ENCODE measurements at regions not wholly inside any gene's neighbourhood (a gene's known extent, or its start where the extent isn't known, plus 50 kb on each side); places are given as distances from the start of the nearest gene placed in this dataset.
"Not testable (repeated sequence)": the region's sequence is repeated elsewhere in the genome, so short reads cannot be mapped to it uniquely, and the experiment has no call there.

DNA sequence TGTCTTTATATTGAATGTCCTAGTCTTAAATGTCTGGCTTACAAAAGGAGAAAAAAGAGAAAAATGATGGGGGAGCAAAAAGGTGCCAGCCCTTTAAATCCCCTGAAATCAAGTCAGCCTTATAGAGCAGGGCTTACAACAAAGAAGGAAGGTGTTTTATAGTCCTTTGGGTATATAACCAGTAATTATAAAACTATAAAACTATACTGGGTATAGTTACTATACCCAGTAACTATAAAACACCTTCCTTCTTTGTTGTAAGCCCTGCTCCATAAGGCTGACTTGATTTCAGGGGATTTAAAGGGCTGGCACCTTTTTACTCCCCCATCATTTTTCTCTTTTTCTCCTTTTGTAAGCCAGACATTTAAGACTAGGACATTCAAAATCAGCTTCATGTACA is 598.0 kb upstream of the SEMA6D start:
- no peaks in the 10 kb centered on the region for H3K9me2 ChIP-seq (replicated peaks; ENCODE audit: insufficient read depth, low read length)
- no peak overlapping the region for H3K4me3 ChIP-seq (ENCODE audit: insufficient read depth, low read length, poor library complexity, severe bottlenecking)
- H3K27me3 ChIP-seq (ENCODE audit: low read length): no peaks in the 10 kb centered on the region
- H2AFZ ChIP-seq (ENCODE audit: low read depth, low read length, severe bottlenecking): no peak overlapping the region
- no peaks in the 10 kb centered on the region for H3K79me2 ChIP-seq (ENCODE audit: insufficient read depth, low read length)
- no peak overlapping the region for H3K4me2 ChIP-seq (ENCODE audit: low read depth, low read length, poor library complexity, severe bottlenecking)
- no peaks in the 10 kb centered on the region for H3K9me3 ChIP-seq (ENCODE audit: insufficient read depth, low read length)
- H3K9ac ChIP-seq (ENCODE audit: low read length): no peak overlapping the region
- no peaks in the 10 kb centered on the region for H4K20me1 ChIP-seq (ENCODE audit: low read depth, low read length)
- H3K27ac ChIP-seq (ENCODE audit: low read depth, low read length): no peak overlapping the region
- H3F3A ChIP-seq (ENCODE audit: insufficient read depth): no peaks in the 10 kb centered on the region
- TF ChIP-seq, protein P1, sequence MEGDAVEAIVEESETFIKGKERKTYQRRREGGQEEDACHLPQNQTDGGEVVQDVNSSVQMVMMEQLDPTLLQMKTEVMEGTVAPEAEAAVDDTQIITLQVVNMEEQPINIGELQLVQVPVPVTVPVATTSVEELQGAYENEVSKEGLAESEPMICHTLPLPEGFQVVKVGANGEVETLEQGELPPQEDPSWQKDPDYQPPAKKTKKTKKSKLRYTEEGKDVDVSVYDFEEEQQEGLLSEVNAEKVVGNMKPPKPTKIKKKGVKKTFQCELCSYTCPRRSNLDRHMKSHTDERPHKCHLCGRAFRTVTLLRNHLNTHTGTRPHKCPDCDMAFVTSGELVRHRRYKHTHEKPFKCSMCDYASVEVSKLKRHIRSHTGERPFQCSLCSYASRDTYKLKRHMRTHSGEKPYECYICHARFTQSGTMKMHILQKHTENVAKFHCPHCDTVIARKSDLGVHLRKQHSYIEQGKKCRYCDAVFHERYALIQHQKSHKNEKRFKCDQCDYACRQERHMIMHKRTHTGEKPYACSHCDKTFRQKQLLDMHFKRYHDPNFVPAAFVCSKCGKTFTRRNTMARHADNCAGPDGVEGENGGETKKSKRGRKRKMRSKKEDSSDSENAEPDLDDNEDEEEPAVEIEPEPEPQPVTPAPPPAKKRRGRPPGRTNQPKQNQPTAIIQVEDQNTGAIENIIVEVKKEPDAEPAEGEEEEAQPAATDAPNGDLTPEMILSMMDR (IDR thresholded peaks at IDR 0.05; ENCODE audit: insufficient read depth, low read length, poor library complexity, severe bottlenecking): no peak
- TF ChIP-seq EZH2phosphoT487 (conservative IDR thresholded peaks at IDR 0.05; ENCODE audit: low read length): no peak
- H3K36me3 ChIP-seq (ENCODE audit: low read length): no peaks in the 10 kb centered on the region

DNA sequence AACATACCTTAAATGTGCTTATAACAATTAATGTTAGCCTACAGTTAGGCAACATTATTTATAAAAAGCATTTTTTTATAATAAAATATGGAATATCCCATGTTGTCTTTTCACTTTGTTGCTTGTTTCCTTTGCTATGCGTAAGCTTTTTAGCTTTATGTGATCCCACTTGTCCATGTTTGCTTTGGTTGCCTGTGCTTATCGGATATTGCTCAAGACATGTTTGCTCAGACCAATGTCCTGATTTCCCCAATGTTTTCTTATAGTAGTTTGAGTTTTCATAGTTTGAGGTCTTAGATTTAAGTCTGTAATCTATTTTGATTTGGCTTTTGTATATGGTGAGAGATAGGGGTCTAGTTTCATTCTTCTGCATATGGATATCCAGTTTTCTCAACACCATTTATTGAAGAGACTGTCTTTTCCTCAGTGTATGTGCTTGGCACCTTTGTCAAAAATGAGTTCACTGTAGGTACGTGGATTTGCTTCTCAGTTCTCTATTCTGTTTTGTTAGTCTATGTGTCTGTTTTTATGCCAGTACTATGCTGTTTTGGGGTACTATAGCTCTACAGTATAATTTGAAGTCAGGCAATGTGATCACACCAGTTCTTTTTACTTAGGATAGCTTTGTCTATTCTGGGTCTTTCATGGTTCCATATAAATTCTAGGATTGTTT is 592.7 kb upstream of the SEMA6D start:
- TF ChIP-seq, protein P1 (IDR thresholded peaks at IDR 0.05; ENCODE audit: insufficient read depth, low read length, poor library complexity, severe bottlenecking): no peak
- no peak for TF ChIP-seq EZH2phosphoT487 (conservative IDR thresholded peaks at IDR 0.05; ENCODE audit: low read length)
- Histone ChIP-seq H4K20me1 (ENCODE audit: low read depth, low read length) (no peaks in the 10 kb centered on the region), H3K9me3 (ENCODE audit: insufficient read depth, low read length) (no peaks in the 10 kb centered on the region), H3K4me2 (ENCODE audit: low read depth, low read length, poor library complexity, severe bottlenecking) (no peak overlapping the region), H3K27me3 (ENCODE audit: low read length) (no peaks in the 10 kb centered on the region), H3K9ac (ENCODE audit: low read length) (no peak overlapping the region), H3K79me2 (ENCODE audit: insufficient read depth, low read length) (no peaks in the 10 kb centered on the region), H3K27ac (ENCODE audit: low read depth, low read length) (no peak overlapping the region), H2AFZ (ENCODE audit: low read depth, low read length, severe bottlenecking) (no peak overlapping the region), H3K4me3 (ENCODE audit: insufficient read depth, low read length, poor library complexity, severe bottlenecking) (no peak overlapping the region), H3K9me2 (replicated peaks; ENCODE audit: insufficient read depth, low read length) (no peaks in the 10 kb centered on the region), H3F3A (ENCODE audit: insufficient read depth) (no peaks in the 10 kb centered on the region), H3K36me3 (ENCODE audit: low read length) (no peaks in the 10 kb centered on the region)

DNA sequence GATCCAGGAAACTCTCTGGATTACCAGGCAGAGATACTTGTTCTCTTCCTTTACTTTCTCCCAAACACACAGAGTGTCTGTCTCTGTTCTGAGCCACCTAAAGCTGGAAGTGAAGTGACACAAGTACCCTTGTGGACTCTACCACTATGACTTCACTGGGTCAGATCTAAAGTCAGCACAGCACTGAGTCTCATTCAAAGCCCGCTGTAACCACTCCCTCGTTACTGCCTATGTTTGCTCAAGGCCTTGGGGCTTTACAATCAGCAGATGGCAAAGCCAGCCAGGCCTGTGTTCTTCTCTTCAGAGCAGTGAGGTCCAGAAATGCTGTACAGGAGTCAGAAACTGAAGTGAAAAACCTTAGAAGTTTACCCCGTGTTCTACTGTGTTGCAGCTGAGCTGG is 588.3 kb upstream of the SEMA6D start:
- Histone ChIP-seq H3K4me3 (ENCODE audit: insufficient read depth, low read length, poor library complexity, severe bottlenecking) (no peak overlapping the region), H3K4me2 (ENCODE audit: low read depth, low read length, poor library complexity, severe bottlenecking) (no peak overlapping the region), H3K9me3 (ENCODE audit: insufficient read depth, low read length) (no peaks in the 10 kb centered on the region), H3K27me3 (ENCODE audit: low read length) (no peaks in the 10 kb centered on the region), H4K20me1 (ENCODE audit: low read depth, low read length) (no peaks in the 10 kb centered on the region), H3K9me2 (replicated peaks; ENCODE audit: insufficient read depth, low read length) (no peaks in the 10 kb centered on the region), H2AFZ (ENCODE audit: low read depth, low read length, severe bottlenecking) (no peak overlapping the region), H3F3A (ENCODE audit: insufficient read depth) (no peaks in the 10 kb centered on the region), H3K9ac (ENCODE audit: low read length) (no peak overlapping the region), H3K79me2 (ENCODE audit: insufficient read depth, low read length) (no peaks in the 10 kb centered on the region), H3K27ac (ENCODE audit: low read depth, low read length) (no peak overlapping the region), H3K36me3 (ENCODE audit: low read length) (no peaks in the 10 kb centered on the region)
- no peak for TF ChIP-seq EZH2phosphoT487 (conservative IDR thresholded peaks at IDR 0.05; ENCODE audit: low read length)
- TF ChIP-seq, protein P1 (IDR thresholded peaks at IDR 0.05; ENCODE audit: insufficient read depth, low read length, poor library complexity, severe bottlenecking): no peak

DNA sequence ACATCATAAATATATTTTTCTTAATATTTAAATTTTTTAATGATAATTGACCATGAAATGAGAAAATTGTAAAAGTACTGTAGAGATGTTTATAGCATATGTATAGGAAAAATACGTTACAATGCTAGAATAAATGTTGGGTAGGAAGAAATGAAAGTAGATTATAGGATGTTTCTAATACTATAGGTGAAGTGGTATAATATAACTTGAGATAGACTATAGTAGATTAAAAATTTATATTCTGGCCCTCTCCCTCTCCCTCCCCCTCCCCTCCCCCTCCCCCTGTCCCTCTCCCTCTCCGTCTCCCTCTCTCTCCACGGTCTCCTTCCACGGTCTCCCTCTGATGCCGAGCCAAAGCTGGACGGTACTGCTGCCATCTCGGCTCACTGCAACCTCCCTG is 585.9 kb upstream of the SEMA6D start:
- not testable (repeated sequence) for H3K9ac ChIP-seq (ENCODE audit: low read length); H3K9me3 ChIP-seq (ENCODE audit: insufficient read depth, low read length); H2AFZ ChIP-seq (ENCODE audit: low read depth, low read length, severe bottlenecking); H3K79me2 ChIP-seq (ENCODE audit: insufficient read depth, low read length); H3F3A ChIP-seq (ENCODE audit: insufficient read depth); H3K27me3 ChIP-seq (ENCODE audit: low read length); H3K9me2 ChIP-seq (replicated peaks; ENCODE audit: insufficient read depth, low read length); H3K27ac ChIP-seq (ENCODE audit: low read depth, low read length); H3K4me3 ChIP-seq (ENCODE audit: insufficient read depth, low read length, poor library complexity, severe bottlenecking); H3K36me3 ChIP-seq (ENCODE audit: low read length); H4K20me1 ChIP-seq (ENCODE audit: low read depth, low read length); H3K4me2 ChIP-seq (ENCODE audit: low read depth, low read length, poor library complexity, severe bottlenecking)

Measured in SU-DHL-6 (cell line).